ENCODE measurements at regions not wholly inside any gene's neighbourhood (a gene's known extent, or its start where the extent isn't known, plus 50 kb on each side); places are given as distances from the start of the nearest gene placed in this dataset.

GRCh38 chr9:99406939-99407338 is 184.9 kb downstream of the SEC61B start:
- no peak for TF ChIP-seq TAF1 (IDR thresholded peaks at IDR 0.05; ENCODE audit: borderline replicate concordance, low read depth, low read length)
- TF ChIP-seq CTCF (IDR thresholded peaks at IDR 0.05), result no peak
- TF ChIP-seq TCF12 (IDR thresholded peaks at IDR 0.05), result no peak
- TF ChIP-seq POLR2AphosphoS5 (IDR thresholded peaks at IDR 0.05; ENCODE audit: low read depth, low read length), result no peak
- no peak for TF ChIP-seq MAX (IDR thresholded peaks at IDR 0.05; ENCODE audit: low read depth)
- no peak for TF ChIP-seq NFIC (IDR thresholded peaks at IDR 0.05; ENCODE audit: borderline replicate concordance)
- TF ChIP-seq EZH2phosphoT487 (IDR thresholded peaks at IDR 0.05; ENCODE audit: borderline replicate concordance, low read depth), result no peak
- no peak for TF ChIP-seq RXRA (IDR thresholded peaks at IDR 0.05; ENCODE audit: borderline replicate concordance, low read depth)
- no peak for TF ChIP-seq USF1 (IDR thresholded peaks at IDR 0.05; ENCODE audit: borderline replicate concordance, low read depth)
